EL (cell line): ENCODE measurements at regions not wholly inside any gene's neighbourhood (a gene's known extent, or its start where the extent isn't known, plus 50 kb on each side); places are given as distances from the start of the nearest gene placed in this dataset.

Experiments
- DNase-seq: peaks from one replicate; pipeline ENCODE4 v3.0.0-alpha.2; 2016

DNA sequence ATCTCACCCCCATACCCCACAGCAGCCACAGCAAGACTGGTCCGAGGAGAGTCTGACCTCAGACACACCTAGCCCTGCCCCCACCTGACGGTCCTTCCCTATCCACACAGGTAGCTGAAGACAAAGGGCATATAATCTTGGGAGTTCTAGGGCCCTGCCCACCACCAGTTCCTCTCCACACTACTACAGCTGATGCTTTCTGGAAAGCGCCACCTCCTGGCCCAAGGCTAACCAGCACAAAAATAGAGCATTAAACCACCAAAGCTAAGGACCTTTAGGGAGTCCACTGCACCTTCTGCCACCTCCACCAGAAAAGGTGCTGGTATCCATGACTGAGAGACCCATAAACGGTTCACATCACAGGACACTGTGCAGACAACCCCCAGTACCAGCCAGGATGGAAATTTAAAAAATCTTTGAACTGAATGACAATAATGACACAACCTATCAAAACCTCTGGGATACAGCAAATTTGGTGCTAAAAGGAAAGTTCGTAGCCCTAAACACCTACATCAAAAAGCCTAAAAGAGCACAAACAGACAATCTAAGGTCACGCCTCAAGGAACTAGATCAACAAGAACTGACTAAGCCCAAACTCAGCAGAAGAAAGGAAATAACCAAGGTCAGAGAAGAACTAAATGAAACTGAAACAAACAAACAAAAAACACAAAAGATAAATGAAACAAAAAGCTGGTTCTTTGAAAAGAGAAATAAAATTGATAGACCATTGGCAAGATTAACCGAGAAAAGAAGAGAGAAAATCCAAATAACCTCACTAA, 122.1 kb upstream of the TPRG1 start:
- no peak for DNase-seq

DNA sequence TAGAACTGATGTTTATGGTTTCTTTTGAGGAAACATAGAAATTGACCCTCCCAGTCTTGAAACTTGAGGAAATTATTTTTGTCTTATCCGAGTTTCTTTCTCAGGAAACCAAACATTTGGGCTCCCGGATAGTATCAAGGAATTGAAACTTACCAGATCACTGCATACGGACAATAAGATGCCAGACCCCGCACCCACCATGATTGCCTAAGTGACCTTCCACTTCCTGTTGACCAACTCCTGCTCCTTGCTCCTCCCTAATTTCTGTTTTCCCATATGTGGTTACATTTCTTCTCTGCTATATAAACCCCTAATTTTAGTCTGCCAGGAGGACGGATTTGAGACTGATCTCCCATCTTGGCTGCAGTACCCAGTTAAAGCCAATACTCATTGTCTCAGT, 118.4 kb upstream of the TPRG1 start:
- DNase-seq: no peak

DNA sequence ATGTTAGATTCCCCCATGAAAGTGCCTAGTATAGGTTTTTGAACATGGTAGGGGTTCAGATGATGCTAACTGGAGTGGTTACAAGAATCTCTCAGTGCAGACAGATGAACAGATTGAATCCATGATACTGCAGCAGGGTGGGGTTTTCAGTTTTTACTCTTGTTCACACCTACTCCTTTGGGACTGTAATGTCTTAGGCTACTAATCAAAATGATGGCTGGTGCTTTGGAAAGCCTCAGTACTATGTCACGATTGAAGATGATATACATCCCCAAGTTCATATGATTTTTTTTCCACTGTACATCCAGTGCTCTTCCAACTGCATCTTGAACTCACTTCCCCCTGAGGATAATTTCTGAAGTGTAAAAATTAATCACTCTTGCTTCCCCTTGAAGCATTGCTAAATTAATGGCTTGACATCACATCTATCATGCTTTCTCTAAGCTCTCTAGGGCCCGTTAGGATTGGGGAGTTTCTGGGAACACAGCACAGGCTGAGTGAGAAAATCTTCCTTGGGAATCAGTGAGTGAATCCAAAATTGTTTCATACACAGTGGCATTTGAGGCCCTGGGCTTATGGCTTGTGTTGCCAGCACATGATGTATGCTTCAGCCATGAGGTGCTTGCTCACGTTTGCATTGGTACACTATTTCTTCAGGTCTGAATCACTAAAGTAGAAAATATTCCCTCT, 115.0 kb upstream of the TPRG1 start:
- no peak for DNase-seq

DNA sequence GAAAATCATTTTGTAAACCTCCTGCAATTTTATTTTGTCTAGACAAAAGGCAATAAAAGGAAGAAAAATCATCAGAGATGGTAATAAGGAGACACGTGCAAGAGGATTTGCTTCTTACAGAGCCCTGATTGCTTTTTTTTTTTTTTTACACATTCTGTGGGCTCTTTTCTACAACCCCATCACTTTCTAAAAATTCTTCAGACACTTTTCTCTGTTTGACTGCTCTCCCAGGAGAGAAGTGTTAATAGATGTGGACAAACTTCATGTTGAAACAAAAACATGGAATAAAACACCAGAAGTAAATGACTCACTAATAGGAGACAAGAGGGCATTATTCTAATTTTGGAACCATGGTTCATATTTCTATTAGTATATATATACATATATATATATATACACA, 114.4 kb upstream of the TPRG1 start:
- no peak for DNase-seq

DNA sequence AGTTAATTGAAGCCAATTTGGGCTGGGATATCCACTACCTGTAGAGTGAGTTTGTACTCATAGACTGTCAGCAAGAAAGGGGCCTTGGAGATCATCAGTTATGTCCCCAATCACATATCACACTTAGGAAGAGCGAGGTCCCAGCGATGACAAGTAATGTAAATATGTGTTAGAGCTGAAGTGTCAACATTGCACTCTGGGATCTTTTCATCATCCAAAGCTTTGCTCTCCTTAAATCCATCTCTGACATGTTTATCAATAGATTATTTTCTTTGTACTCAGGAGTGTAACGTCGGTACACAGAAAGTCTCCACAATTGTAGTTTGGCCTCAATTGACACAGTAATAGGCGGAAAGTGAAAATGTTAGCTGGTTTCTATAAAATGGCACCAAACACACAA, 113.7 kb upstream of the TPRG1 start:
- DNase-seq: no peak

DNA sequence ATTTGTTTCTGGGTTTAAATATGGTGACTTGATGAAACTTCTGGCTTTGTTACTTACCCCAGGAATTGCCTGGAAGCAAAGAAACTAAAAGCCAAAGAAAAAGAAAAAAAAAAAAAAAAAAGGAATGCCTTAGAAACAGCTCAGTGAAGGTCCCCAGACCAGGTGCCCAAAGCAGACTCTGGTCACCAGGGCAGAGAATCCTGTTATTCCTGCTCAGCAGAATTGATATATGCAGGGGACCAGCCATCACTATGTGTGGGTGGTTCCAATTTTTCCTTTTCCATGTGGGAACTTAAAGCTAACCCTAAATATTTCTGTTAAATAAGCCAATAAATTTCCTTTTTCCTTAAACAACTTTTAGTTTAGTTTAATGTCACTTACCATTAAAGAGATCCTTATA, 100.8 kb upstream of the TPRG1 start:
- DNase-seq: no peak

DNA sequence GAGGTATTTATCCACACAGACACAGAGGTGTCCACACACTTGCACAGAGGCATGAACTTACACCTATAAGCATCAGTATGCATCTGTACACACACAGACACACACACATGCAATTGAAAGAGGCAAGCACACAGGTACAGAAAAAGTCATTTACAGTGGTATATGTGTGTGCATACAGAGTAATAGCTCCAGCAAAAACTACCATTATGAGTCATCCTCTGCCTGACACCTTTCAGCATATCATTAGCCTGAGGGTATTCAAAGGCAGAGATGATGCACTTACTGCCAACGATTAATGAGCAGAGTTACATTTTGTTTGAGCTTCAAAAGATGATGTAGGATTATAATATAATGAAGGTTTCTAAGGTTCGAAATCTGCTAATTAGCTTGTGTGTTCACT, 100.3 kb upstream of the TPRG1 start:
- peak; percentile 31 for DNase-seq

DNA sequence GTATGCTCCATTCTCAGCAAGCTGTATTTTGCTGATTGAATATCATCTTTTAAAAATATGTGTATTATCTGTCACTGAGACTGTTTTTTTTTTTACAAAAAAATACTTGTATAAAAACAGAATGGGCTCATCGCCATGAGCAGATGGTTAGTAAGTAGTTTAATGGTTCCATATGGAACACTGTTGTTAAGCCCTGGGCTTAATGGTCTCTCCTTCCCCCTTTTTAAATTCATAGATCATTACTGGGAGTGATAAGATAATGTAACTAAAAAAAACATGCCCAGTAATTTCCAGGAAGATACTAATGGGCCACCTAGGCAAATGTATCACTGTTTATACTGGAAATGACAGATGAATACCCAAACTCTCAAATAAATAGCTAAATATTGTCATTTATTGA, 95.3 kb upstream of the TPRG1 start:
- no peak for DNase-seq

DNA sequence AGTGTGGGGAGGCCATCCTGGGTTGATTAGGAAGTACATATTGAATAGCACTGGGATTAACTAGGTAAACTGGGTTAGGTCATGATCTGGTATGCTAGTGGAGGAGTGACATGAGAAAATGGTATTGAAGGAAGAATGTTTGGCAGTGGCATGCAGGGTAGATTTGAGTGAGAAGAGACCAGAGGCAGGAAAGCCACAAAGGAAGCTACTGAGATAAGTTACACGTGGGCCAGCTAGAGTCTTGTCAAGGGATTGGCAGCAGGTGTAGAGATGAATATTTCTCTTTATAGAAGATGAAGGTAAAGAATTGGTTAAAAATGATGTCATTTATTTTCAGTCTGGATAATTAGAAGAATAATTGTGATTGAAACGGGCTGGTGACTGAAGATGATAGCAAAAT, 91.0 kb upstream of the TPRG1 start:
- no peak for DNase-seq

DNA sequence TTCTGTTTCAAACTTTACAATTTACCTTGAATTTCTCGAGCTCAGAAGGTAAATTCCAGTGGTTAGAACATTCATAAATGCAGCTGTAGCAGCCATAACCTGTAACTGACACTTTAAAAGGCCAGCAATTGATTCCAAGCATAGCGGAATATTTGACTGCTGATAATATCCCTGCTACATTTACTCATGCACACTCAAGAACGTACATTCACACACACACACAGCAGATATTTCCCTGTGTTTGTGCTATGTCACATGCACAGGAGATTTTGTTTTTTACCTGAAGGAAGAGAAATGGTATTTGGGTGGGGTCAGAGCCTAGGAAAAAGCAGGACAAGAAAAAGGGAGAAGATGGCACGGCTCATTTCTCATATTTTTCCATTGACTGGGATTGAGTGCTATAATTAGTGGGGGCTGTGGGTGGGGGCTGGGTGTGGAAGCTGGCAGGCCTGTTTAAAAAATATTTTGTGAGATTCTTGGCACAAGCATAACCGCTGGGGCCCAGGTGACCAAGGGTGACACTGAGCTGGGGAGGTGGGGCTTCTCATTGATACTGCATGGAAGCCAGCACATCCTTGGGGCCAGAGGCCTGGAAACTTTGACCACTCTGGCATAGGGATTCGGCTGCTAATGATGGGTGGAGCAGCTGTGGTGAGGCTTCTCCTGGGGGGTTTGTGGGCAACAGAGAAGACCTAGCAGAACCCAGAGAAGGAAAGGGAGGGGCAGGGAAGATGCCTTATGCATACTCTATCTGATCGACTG, 88.9 kb upstream of the TPRG1 start:
- no peak for DNase-seq

DNA sequence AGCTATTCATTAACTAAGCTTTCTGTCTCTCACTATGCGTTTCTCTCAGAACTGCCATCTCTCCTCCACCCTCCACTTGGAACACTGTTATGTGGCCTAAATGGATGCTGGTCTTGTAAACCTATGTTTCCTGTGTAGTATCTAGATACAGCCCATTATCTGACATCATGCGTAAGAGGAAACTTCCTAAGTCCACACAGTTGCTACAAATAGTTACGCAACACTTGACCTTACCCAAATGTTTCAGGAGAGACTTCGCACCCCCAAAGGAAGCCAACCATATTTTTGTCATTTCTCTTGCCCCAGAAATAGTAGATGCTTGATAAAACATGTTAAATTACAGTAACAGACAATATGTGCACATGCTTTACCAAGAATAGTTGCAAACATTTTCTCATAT, 87.2 kb upstream of the TPRG1 start:
- DNase-seq: no peak

DNA sequence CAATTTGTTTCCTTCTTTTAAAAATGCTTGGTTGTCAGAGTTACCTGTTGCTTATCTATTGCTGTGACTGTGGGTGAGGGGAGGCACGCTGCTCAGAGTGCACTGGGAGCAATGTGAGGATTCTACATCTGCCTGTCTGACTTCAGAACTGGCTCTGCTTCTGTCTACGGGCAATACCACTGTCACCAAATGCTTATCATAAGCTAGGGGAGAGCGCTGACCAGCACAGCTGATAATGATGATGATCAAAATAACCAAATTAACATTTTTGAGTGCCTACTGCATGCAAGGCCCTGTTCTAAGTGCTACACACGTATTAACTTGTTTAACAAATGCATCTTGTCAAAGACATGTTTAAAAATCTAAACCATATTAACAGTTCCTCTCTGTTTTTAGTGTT, 79.2 kb upstream of the TPRG1 start:
- no peak for DNase-seq

DNA sequence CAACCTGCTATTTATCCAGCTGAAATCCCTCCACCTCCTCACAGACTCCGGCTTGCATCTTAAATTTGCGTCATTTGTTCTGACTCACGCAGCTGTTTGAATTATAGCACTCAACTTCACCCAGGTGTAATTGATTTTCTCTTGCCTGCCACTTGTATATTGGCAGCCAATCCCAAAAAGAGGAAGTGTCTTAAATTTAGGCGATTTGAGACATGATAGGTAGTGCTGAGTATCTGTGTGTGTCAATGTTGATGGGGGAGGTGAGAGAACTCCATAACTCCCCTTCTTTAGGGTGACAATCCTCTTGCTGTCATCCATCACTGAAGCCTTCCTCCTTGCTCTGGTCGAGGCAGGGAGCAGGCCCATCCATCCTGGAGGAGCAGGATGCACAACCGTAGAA, 77.2 kb upstream of the TPRG1 start:
- DNase-seq: no peak

DNA sequence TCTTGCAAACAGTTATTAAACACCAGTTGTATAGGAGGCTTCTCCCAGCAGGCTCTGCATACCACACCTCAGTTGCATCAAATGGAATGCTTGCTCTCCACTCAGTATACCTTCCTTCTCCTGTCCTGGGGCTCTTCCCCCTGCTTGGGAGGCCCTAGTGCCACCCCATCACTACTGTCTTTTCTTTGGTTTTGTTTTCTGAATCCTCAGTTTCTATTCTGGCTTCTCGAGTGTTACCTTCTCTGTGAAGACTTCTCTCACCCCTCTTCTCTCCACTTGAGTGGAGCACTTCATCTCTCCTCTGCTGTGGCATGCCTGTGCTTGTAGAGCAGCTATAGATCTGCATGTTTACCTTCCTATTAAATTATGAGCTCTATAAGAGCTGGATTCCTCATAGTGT, 75.7 kb upstream of the TPRG1 start:
- no peak for DNase-seq

DNA sequence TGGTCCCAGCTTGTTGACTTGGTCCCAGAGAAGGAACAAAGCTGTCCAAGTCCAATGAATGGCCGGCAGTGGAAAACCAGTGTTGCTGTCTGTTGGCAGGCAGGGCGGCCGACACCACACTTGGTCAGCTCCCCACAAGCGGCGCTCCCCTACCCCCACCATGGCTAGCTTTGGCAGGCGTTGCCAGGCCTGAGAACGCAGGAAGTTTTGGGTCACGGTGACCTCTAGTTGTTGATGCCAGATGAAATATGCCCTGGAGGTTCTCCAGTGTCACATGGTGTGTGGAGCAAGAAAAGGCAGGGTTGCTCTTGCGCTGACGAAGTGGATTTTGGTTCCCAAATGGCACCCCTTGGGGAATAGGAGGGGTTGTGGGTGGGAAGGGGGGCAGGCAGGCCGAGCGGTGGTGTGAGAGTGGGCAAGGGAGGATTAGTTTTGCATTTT, 72.7 kb upstream of the TPRG1 start:
- DNase-seq: no peak

DNA sequence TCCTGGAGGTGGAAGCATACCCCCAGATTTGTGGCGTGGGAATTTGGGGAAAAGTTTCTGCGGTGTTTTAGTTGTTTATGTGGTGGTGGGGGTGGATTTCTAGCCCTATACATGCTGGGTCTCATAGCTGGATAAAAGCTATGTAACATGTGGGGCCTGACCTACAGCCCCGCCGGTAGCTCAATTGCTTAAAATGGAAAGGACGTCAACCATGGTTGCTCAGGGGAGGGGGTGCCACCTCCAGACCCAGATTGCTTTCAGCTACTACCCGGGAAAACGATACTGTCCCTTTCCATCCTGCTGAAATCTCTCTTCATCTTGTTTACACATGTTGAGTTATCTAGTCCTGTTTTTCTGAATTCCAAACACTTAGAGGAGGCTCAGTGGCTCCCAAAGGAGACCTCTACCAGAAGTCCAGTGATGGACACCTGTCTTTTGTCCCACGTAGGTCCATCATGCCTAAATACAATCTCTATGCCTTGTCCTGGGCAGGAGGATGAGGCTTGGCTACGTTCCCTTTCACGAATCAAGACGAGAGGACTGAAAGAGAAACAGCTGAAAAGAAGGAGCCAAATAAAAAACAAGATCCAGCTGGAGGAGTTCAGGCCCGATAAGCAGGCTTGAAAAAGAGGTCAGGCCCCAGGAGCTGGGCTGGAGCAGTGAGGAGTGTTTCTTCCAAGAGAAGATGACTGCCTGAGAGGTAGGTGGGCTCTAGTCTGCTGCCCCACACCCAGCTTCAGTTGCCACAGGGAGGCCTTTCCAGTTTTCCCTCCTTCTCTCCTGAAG, 72.1 kb upstream of the TPRG1 start:
- no peak for DNase-seq

DNA sequence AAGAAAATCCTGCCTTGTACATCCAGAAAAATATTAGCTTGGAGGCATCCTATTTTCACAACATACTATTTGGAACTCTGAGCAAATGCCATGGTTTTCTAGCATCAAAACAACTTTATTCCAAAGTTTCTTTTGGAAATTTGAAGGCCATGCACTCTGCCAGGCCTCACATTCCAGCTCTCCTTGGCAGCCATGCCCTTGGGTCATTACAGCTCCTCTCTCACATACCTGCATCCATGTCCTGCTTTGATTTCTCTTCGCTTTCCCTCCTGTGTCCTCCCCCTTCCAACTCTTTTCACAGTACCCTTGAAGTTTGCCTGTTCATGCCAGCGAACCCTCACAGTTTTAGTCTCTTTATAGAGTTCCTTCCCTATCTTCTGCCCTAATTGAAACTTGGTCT, 70.9 kb upstream of the TPRG1 start:
- no peak for DNase-seq

DNA sequence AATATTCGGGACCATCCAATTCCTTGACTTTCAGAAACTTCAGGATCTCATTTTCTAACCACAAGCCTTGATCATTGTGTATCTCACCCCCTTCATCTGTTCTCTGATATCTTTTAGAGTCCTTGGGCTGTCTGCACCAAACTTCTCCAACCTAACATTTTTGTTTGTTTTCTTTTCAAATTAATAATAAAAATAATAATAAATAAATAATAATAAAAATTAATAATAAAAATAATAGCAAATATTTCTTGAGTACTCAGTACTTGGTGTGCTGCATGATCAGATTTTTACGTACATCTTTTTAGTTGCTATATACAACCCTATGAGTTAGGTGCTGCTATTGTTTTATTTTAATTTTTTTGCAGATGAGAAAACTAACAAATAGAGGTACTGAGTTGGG, 70.2 kb upstream of the TPRG1 start:
- DNase-seq: no peak

DNA sequence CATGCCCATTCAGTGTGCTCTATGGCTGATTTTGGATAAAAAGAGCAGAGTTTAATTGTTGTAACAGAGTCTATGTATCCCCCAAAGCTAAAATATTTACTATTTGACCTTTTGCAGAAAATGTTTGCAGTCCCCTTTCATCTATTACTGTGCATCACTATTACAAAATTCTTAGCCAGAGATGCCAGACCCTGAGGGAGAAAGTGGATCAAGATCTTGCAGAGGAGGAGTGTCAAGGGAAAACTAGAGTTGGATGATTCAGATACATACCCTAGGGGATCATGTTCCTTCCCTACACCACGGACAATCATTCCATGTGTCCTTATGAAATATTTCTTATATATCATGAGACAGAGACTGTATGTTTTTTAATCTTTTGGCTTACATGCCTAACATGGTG, 68.6 kb upstream of the TPRG1 start:
- DNase-seq: peak; percentile 21

DNA sequence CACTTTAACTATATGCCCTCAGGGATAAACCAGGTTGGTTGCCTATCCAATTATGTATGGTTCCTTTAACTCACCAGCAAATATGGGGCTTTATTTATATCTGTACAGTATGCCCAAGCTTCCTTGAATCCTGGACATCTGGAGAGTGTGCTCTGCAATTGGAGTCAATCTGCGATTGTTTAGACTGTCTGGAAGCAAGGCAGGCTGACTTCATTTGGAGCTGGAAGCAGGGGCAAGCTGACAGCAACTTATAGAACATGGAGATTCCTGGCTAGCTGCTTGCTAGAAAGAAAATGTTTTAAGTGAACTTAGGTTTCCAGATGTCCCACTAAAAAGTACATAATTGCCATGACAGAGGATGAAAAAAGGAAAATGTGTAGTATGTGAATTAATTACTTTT, 63.7 kb upstream of the TPRG1 start:
- peak; percentile 23 for DNase-seq

DNA sequence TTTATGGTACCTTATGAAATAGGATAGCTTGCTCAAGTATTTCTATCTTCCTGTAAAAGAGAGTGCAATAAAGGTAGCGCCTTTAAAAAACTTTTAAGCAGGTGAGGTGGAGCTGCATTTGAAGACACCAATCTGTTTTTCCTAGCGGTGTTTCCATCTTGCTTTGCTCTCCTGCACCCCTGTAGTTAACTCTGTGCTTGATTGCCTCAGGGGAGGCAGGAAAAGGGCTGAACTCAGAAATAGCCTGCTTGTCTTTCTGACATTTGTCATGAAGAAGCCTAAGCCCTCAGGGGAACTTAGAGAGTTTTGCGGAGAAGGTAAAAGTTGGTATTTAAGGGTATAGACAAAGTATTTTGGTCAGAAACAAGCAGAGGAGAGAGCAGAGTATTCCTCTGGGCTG, 63.0 kb upstream of the TPRG1 start:
- no peak for DNase-seq

DNA sequence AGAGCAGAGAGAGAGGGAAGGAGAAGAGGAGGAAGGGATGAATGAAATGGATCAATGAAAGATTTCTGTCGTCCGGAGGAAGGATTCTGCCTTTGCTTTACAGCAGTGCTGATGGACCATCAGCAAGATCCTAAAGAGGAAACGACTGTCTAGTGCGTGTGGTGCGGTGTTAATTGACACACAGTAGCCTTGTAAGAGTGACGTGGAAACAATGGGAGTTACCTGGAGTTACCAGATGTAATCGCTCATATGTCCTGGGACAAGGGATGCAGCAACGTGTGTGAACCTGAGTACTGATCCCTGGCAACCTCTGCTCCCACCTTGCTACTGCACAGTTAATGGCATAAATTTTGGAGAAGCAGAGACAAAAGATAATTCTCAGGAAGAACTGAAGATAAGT, 62.6 kb upstream of the TPRG1 start:
- DNase-seq: no peak

DNA sequence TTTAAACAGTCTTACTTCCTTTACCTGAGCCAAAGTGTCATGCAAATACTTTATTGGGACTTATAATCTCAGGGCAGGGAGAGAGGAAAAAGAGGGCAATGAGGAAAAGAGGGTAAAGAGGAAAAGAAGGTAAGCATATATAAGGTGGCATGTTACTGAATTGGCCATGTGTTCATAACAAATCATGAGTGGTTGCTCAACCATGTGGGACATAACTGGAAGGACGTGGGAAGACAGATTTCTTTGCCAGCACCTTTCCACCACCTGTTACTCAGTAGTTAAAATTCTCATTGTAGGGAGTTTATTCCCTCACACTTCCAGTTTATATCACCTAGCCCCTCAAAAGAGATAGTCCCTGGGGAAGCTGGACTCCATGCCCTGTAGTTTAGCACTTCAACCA, 54.7 kb upstream of the TPRG1 start:
- no peak for DNase-seq
